ENCODE measurements at regions not wholly inside any gene's neighbourhood (a gene's known extent, or its start where the extent isn't known, plus 50 kb on each side); places are given as distances from the start of the nearest gene placed in this dataset.

GRCh38 chr9:17059465-17059864 lies 75.4 kb upstream of the CNTLN start:
- Mint-ChIP-seq H3K27ac (ENCODE audit: unreplicated experiment) (no peak overlapping the region), H3K36me3 (ENCODE audit: insufficient read depth, unreplicated experiment) (no peaks in the 10 kb centered on the region), H3K4me3 (ENCODE audit: unreplicated experiment) (no peak overlapping the region), H3K9me3 (ENCODE audit: unreplicated experiment) (no peaks in the 10 kb centered on the region), H3K4me1 (ENCODE audit: low read depth, unreplicated experiment) (no peaks in the 10 kb centered on the region), H3K27me3 (ENCODE audit: insufficient read depth, unreplicated experiment) (no peaks in the 10 kb centered on the region)
- Histone ChIP-seq H3K27me3 (replicated peaks; ENCODE audit: control insufficient read depth, insufficient read depth, low read length) (no peaks in the 10 kb centered on the region), H3K4me1 (no peaks in the 10 kb centered on the region), H3K9me3 (no peaks in the 10 kb centered on the region), H3K36me3 (ENCODE audit: control insufficient read depth, insufficient read depth, low read length) (no peaks in the 10 kb centered on the region), H3K4me3 (ENCODE audit: low read depth, low read length) (no peak overlapping the region)
- no TSS peak for BruUV-seq (replicated peaks)
- intact Hi-C loops (cut with micrococcal nuclease; ENCODE audit: unreplicated experiment) = no loop called here
- ChIA-PET POLR2A (no interaction called here), CTCF (no interaction called here)
- TF ChIP-seq CTCF (IDR thresholded peaks at IDR 0.05; ENCODE audit: insufficient read depth in 1 of 2, low read depth in 1 of 2, low read length in 1 of 2, severe bottlenecking in 1 of 2, unreplicated experiment in 1 of 2) = no peak
- no peak for DNase-seq

GRCh38 chr9:17057729-17058128 lies 77.1 kb upstream of the CNTLN start:
- Histone ChIP-seq H3K4me3 (ENCODE audit: low read depth, low read length) (no peak overlapping the region), H3K36me3 (ENCODE audit: control insufficient read depth, insufficient read depth, low read length) (no peaks in the 10 kb centered on the region), H3K27me3 (replicated peaks; ENCODE audit: control insufficient read depth, insufficient read depth, low read length) (no peaks in the 10 kb centered on the region), H3K9me3 (no peaks in the 10 kb centered on the region), H3K4me1 (no peaks in the 10 kb centered on the region)
- no TSS peak for BruUV-seq (replicated peaks)
- POLR2A ChIA-PET = no interaction called here
- no peak for DNase-seq
- intact Hi-C loops (cut with micrococcal nuclease; ENCODE audit: unreplicated experiment) = no loop called here
- H3K9me3 Mint-ChIP-seq (ENCODE audit: unreplicated experiment) = no peaks in the 10 kb centered on the region
- H3K36me3 Mint-ChIP-seq (ENCODE audit: insufficient read depth, unreplicated experiment) = no peaks in the 10 kb centered on the region
- TF ChIP-seq CTCF (IDR thresholded peaks at IDR 0.05; ENCODE audit: insufficient read depth in 1 of 2, low read depth in 1 of 2, low read length in 1 of 2, severe bottlenecking in 1 of 2, unreplicated experiment in 1 of 2) = no peak
- CTCF ChIA-PET = no interaction called here
- no peak overlapping the region for H3K27ac Mint-ChIP-seq (ENCODE audit: unreplicated experiment)
- H3K27me3 Mint-ChIP-seq (ENCODE audit: insufficient read depth, unreplicated experiment) = no peaks in the 10 kb centered on the region
- no peaks in the 10 kb centered on the region for H3K4me1 Mint-ChIP-seq (ENCODE audit: low read depth, unreplicated experiment)
- no peak overlapping the region for H3K4me3 Mint-ChIP-seq (ENCODE audit: unreplicated experiment)

- Mint-ChIP-seq H3K27me3 (ENCODE audit: insufficient read depth, unreplicated experiment) (no peaks in the 10 kb centered on the region), H3K4me1 (ENCODE audit: low read depth, unreplicated experiment) (no peaks in the 10 kb centered on the region), H3K36me3 (ENCODE audit: insufficient read depth, unreplicated experiment) (no peaks in the 10 kb centered on the region), H3K4me3 (ENCODE audit: unreplicated experiment) (no peak overlapping the region), H3K27ac (ENCODE audit: unreplicated experiment) (no peak overlapping the region), H3K9me3 (ENCODE audit: unreplicated experiment) (no peaks in the 10 kb centered on the region)
- no TSS peak for BruUV-seq (replicated peaks)
- intact Hi-C loops (cut with micrococcal nuclease; ENCODE audit: unreplicated experiment) = no loop called here
- H3K36me3 ChIP-seq (ENCODE audit: control insufficient read depth, insufficient read depth, low read length) = no peaks in the 10 kb centered on the region
- TF ChIP-seq CTCF (IDR thresholded peaks at IDR 0.05; ENCODE audit: insufficient read depth in 1 of 2, low read depth in 1 of 2, low read length in 1 of 2, severe bottlenecking in 1 of 2, unreplicated experiment in 1 of 2) = no peak
- H3K4me1 ChIP-seq = no peaks in the 10 kb centered on the region
- no peak overlapping the region for H3K4me3 ChIP-seq (ENCODE audit: low read depth, low read length)
- DNase-seq = no peak
- ChIA-PET POLR2A (no interaction called here), CTCF (interaction anchor here (0.6 kb wide), 1 partner anchor 18 kb away, joined by 3 read pairs; no protein-coding TSS in a partner anchor)
- H3K9me3 ChIP-seq = no peaks in the 10 kb centered on the region
- H3K27me3 ChIP-seq (replicated peaks; ENCODE audit: control insufficient read depth, insufficient read depth, low read length) = no peaks in the 10 kb centered on the region
Measured at GRCh38 chr9:17052626-17053025, 82.2 kb upstream of the CNTLN start.

Data from Caco-2 (cell line).